Renal cortical epithelial cell (primary cell): ENCODE measurements at regions not wholly inside any gene's neighbourhood (a gene's known extent, or its start where the extent isn't known, plus 50 kb on each side); places are given as distances from the start of the nearest gene placed in this dataset.
A peak's percentile ranks its signal among the peaks of the same experiment; 100 is the strongest.
"Not testable (repeated sequence)": the region's sequence is repeated elsewhere in the genome, so short reads cannot be mapped to it uniquely, and the experiment has no call there.

ENCODE experiments used
- DNase-seq: peaks from one replicate; pipeline ENCODE4 v3.0.0-alpha.2; 2011; ENCODE audit warnings: low read depth

DNA sequence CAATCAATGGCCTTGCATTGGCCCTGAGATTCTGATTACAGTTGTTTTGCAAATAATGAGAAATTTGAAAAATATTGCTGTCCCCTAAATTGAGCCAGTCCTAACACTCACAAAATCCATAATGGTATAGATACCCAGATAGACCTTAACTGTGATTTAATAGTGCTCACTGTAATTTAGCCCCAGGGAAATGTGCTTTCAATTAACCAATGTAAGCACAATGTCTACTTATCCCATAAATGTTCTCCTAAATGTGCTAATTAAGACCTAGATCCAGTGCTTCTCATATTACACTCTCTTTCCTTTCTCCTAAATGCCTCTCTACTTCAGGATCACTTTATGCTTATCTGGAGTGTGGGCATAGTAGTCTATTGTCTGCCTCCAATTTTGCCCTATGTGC lies 417.8 kb upstream of the CCL2 start:
- no peak for DNase-seq

- DNase-seq, result peak; percentile 86
Measured at GRCh38 chr17:33838281-33838680, 416.8 kb upstream of the CCL2 start.

GRCh38 chr17:33847900-33848299 lies 407.2 kb upstream of the CCL2 start:
- no peak for DNase-seq

DNA sequence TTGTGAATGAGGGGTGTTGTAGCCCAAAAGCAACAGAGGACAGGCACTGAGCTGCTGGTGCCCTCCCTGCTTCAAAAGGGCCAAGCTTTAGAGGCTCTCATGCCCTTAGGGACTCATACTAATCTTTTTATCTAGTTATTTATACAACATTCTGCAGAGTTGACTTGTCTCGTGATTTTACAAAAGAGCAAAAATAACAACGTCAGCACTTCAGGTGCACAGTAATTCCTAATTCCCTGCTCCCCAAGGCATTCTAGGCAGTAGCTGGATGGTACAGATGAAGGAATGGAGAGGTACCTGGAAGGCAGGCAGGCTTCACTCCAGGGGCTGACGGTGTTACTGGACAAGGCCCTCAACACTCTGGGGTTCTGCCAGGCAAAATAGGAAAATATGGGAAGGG lies 406.7 kb upstream of the CCL2 start:
- no peak for DNase-seq

DNA sequence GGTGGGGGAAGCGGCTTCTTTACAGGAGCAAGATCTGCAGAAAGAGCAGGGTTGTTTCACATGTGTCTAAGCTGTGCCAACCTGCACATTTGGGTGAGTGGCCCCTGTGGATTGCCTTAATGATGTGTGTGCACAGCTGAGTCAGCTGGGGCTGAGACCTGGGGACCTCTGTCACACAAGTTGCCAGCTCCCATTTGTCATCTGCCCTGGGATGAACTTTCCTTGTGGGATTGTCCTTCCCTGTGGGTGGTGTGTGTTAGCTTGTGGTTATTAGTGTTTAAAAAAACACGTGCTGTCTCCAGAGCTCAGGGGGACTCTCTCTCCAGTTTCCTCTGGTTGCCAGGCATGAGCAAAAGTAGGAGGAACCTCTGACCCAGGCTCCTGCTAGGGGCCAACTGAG lies 400.5 kb upstream of the CCL2 start:
- peak; percentile 38 for DNase-seq

DNA sequence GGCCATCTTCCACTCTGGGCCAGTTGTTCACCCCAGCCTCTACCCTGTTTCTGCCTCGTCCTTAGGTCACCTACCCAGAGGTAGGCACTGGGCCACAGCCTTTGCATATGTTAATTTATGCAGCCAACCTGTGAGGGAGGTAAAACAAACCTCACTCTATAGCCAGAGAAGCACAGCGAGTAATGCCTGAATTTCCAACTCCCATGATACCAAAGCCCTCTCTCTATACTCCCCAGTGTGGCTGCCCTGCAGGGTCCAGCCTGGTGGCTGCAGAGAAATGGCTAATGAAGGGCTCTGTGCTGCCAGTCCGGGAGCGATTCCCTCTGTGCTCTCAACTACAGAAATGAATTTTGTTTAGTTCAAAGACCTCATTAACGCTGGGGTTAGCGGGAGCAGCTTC lies 397.0 kb upstream of the CCL2 start:
- DNase-seq, result no peak

GRCh38 chr17:33858682-33859081 lies 396.4 kb upstream of the CCL2 start:
- DNase-seq, result no peak

GRCh38 chr17:33862772-33863602 lies 392.1 kb upstream of the CCL2 start:
- DNase-seq, result no peak

DNA sequence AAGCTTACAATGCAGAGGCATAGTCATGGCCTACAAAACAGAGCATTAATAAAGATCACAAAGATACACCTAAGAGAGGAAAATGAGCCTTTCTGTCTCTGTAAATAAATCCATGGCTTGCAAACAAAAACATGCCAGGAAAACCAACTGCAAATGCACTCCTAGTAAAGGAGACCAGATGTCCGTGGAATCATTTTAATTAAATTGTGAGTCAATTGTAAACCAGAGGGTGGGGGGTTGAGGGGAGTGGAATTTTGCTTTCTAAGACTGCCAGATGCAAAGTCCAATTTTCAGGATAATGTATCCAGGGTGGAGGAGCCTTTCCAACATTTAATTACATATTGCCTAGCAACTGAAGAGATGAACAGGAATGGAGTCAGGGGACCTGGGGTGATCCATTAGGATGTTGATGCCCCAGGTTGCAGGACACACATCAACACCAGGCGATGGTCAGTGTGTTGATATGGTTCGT lies 390.3 kb upstream of the CCL2 start:
- no peak for DNase-seq

DNA sequence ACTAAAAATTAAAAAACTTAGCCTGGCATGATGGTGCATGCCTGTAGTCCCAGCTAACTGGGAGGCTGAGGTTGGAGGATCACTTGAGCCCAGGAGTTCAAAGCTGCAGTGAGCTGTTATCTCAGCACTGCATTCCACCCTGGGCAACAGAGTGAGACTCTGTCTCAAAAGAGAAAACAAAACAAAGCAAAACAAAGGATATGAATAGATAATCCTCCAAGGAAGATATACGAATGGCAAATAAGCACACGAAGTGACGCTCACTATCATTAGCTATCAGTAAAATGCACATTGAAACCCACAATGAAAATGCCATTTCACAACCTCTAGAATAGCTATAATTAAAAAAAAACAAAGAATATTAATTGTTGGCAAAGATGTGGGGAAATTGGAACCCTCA lies 386.2 kb upstream of the CCL2 start:
- no peak for DNase-seq

DNA sequence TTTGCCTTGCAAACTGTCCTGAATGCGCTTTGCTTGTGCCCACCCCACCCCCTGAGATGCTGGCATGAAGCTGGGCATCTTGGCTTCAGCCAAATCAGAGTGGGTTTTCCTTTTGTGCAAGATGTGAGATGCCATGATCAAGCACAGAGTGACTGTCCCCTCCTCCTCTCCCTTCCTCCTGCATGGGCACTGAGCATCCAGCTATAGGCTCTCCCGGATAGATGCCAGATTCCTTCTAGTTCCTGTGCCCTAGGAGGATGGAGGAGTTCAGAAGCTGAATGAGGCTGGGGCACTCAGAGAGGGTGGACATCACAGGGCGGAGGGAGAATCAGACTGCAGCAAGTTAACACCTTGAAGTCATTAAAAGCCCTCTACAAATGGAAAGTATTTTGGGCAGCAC lies 384.1 kb upstream of the CCL2 start:
- no peak for DNase-seq

- DNase-seq, result peak; percentile 88
Measured at GRCh38 chr17:33871720-33872540, 383.2 kb upstream of the CCL2 start.

GRCh38 chr17:33873201-33873617 lies 381.9 kb upstream of the CCL2 start:
- DNase-seq, result peak; percentile 49

DNA sequence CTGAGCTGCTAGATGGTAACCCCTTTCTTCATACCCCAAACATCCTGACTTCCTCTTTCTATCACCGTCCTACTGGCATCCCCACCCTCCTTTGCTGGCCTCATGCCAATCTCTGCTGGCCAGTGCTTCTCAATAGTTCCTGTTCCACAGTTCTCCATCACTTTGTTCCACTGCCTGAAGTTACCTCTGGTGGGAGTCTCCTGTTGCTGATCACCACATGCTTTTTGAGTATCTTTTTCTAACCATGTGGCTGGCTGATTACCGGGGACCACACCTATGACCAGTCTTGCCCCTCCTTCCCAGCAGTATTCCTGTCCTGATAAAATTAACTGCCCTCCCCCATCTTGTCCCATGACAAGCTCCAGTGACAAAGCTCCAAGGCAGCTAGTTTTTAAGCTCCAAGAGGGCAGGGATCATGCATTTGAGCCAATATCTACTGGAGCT lies 380.4 kb upstream of the CCL2 start:
- peak; percentile 6 for DNase-seq

DNA sequence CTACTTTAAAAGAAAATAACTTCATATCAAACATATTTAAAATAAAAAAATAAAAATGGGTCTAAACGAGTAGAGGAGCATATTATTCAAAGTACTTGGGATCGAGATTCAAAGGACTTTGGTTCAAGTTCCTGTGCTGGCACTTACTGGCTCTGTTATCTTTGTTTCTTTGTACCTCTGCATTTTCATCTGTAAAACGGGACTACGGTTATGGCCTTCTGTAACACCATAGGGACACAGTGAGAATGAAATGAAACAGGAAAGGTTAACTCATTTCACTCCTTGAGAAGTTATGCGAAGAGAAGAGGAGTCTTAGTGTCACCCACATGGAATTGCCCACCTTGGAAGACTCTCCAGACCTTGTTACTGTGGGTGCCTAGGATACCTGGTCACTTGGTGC lies 379.1 kb upstream of the CCL2 start:
- no peak for DNase-seq

- DNase-seq, result not testable (repeated sequence)
Measured at GRCh38 chr17:33882273-33882672, 372.8 kb upstream of the CCL2 start.

DNA sequence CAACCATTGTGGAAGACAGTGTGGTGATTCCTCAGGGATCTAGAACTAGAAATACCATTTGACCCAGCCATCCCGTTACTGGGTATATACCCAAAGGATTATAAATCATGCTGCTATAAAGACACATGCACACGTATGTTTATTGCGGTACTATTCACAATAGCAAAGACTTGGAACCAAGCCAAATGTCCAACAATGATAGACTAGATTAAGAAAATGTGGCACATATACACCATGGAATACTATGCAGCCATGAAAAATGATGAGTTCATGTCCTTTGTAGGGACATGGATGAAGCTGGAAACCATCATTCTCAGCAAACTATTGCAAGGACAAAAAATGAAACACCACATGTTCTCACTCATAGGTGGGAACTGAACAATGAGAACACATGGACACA lies 372.4 kb upstream of the CCL2 start:
- not testable (repeated sequence) for DNase-seq

DNA sequence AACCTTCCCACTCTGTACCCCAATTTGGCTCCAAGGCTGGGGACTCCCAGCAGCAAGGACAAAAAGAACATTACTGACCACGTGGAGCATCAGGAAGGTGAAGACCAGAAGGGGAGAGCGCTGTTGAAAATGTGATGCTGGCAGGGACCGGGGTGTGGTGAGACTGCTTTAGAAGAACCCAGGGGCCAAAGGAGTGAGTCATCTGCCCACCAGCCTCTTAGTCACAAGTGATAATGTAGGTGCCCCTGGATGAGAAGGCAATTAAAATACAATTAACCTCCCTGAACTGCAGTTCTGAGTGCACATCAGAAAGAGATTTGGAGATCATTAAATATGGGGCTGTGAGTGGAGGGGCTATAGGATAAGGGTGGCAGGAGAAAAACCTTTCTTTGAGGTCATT lies 366.6 kb upstream of the CCL2 start:
- DNase-seq, result peak; percentile 68

- no peak for DNase-seq
Measured at GRCh38 chr17:33889040-33889439, 366.0 kb upstream of the CCL2 start.

GRCh38 chr17:33889766-33890165 lies 365.3 kb upstream of the CCL2 start:
- no peak for DNase-seq

DNA sequence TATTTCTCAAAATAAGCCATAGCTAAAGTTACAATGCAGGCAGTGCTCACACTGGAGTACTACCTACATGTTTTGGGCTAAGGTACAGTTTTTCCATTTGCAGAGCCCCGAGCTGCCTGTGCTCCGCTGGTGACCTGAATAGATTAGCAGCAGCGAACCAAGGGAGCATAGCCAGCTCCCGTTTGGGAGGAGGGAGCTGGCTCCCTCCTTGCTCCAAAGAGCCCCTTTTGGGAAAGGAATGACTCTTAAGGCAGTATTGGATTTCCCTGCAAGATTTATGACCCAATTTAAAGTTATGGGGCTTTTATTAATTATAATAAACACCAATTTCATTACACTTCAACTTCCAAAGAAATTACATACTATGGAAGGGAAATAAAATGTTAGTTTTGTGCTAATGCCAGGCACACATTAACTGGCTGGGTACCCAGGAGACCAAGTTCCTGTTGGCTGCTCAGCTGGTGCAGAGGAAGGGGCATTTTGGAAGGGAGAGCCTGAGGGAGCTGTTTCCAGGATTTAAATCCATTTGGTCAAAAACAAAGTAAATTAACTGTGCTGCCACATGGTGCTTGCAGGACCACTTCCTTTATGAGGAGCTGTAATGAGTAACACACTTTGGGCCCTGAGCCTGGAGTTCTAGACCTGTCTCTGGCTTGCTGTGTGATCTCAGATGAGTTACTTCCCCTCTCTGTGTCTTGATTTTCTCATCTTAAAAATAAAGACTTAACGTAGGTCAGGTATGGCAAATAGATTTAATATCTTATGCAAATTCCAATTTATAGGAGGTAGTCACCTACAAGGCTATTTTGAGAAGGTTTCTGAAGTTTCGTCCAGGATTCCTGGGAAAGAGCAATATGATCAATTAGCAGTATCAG lies 362.1 kb upstream of the CCL2 start:
- peak; percentile 45 for DNase-seq

GRCh38 chr17:33895491-33895890 lies 359.6 kb upstream of the CCL2 start:
- DNase-seq, result no peak
